PC-3 (cell line): ENCODE measurements at regions not wholly inside any gene's neighbourhood (a gene's known extent, or its start where the extent isn't known, plus 50 kb on each side); places are given as distances from the start of the nearest gene placed in this dataset.

Experiments
- CTCF ChIP-seq: fragments of 300-600 bp; sonication (generic); conservative IDR thresholded peaks from 2 replicates; pipeline ENCODE4 v1.5.1; 2017; ENCODE audit warnings: antibody characterized with exemption, low read depth, mild to moderate bottlenecking, low read length
- EZH2phosphoT487 ChIP-seq: fragments of 300-600 bp; sonication (generic); IDR thresholded peaks from 2 replicates; pipeline ENCODE4 v1.6.1; 2018; ENCODE audit warnings: mild to moderate bottlenecking, antibody characterized with exemption, low read length, borderline replicate concordance

GRCh38 chr1:79781261-79781660, 774.7 kb upstream of the ADGRL4 start:
- no peak for TF ChIP-seq CTCF
- no peak for TF ChIP-seq EZH2phosphoT487
